GM21619 (cell line): ENCODE measurements at regions not wholly inside any gene's neighbourhood (a gene's known extent, or its start where the extent isn't known, plus 50 kb on each side); places are given as distances from the start of the nearest gene placed in this dataset.
A peak's percentile ranks its signal among the peaks of the same experiment; 100 is the strongest.

Experiments
- ATAC-seq: cut with Tn5 transposase; IDR thresholded peaks from one replicate; pipeline ENCODE4 v1.9.1; 2021; ENCODE audit not compliant: unreplicated experiment

DNA sequence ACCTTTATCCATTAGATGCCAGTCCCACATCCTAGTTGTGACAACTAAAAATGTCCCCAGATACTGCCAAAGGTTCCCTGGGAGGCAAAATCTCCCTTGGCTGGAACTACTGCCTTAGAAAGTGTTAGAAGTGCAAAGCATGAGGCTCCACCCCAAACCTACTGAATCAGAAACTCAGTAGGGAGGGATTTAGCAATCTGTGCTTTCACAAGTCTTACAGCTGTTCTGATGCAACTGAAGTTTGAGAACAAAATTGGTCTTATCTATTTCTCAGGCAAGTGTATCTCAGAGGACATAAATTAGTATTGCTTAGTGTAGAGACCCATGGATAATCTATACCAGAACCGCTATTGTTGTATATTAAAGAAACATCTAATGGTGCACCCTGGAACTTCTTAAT is 70.2 kb downstream of the CLDN1 start:
- ATAC-seq = no peak

DNA sequence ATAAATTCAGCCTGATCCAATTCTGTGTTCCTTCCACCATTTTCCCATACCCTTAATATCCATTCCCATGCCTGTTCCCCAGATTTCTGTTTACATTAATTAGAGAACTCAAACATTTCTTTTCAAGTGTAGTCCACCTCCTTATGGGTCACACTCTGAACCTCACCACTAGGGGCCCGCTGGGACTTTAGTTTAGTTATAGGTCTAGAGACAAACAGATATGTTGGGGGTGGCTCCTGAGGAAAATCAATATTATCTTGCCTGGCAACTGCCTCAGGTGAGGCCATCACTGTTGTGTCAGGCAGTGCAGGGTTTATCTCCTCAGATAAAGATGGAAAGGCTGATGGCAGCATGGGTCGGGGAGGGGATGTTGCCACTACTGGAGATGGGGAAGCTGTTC is 72.8 kb downstream of the CLDN1 start:
- no peak for ATAC-seq

DNA sequence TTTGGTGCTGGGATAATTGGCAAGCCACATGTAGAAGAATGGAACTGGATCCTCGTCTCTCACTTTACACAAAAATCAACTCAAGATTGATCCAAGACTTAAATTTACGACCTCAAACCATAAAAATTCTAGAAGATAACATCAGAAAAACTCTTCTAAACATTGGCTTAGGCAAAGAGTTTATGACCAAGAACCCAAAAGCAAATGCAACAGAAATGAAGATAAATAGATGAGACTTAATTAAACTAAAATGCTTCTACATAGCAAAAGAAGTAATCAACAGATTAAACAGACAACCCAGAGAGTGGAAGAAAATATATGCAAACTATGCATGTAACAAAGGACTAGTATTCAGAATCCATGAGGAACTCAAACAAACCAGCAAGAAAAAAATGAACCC is 80.1 kb downstream of the CLDN1 start:
- no peak for ATAC-seq

DNA sequence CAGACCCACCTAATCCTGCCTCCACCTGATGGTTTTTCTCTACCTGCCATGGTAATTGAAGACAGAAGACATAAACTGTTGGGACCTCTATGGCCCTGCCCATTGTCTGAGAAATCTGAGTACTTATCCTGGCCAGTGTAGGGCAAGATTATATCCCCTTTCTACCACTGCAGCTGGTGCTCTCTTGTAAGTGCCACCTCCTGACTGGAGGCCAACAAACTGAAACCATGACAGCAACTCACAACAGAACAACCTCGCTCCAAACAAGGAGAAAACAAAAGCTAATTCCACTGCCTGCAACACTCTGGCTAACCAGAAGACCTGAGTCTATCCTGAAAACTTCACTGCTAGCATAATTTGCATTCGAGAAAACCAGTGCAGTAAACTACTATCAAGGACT is 82.9 kb downstream of the CLDN1 start:
- ATAC-seq = no peak

DNA sequence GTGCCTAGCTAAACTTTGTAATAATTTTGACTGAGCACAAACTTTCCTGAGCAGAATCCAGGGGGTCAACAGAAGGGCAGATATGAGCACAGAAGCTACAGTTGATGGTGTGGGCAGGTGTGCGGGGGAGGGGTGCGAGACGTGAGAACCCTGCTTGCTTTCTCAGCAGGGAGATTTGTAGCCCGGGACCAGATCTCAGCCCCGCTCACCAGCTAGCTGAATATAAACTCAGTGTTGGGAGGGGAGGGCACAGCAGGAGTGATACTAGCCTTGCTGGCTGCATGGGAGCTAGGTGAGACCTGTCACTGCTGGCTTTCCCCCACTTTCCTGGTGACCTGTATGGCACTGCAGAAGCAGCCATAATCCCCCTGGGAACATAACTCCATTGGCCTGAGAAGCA is 83.4 kb downstream of the CLDN1 start:
- no peak for ATAC-seq

DNA sequence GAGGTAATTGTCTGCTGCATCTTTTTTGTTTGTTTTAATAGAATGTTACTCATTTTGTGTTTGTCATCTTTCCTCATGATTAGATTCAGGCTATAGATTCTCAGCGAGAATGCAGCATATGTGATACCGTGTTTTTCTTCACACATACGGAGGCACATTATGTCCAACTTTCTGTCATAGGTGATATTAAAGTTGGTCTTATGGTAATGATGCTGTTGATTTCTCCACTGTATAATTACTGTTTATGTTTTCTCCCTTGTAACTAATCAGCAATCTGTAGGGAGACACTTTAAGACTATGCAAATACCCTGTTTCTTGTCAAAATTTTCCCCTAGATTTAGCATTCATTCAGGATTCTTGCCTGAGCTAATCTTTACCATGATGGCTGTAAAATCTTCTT is 87.6 kb downstream of the CLDN1 start:
- no peak for ATAC-seq

DNA sequence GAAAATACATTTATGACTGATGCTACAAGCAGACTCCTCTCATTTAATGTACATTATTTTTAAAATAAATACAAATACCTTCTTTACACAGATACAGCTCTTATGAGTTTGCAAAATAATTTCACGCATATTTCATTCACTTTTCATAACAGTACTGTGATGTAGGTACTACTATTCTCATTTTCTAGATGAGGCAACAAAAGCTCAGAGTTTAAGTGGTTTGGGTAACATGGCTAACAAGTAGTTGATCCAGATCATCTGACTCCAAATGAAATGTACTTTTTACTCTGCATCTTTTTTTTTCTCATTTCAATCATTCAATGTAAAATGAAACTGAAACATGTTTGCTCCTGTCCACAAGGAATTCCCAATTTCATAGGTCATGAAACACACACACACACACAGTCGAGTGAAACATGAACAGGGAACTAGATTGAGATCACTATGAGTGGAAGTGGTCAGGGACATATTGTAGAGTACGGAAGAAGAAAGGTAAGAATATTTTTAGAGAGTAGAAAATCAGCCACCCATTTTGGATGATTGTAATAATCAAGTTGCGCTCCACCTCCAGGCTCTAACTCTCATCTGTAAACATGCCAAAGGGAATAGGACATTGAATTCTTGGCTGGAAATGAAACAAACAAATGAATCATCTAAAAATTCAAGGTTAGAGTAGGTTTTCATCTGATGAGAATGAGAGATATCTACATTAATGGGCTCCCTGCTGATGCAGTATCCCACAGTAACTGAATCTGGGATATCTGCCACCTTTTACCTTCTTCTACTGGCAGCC is 92.4 kb downstream of the CLDN1 start:
- ATAC-seq = no peak

DNA sequence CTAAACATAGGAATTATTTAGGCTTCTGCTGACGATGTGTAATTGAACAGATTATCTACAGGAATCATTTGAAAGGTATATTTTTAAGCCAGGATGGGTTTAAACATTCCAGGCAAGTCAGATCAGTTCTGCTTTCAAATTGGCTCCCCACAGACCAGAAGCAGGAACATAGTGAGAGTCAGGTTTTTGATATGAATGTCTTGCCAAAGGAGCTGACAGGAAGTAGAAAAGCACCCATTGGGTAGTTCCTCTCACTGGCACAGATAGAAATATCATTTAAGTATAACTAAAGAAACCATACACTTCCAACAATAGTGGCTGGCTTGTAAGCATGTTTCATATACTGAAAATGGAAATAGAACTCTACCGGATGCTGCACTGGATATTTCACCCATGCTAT is 95.2 kb downstream of the CLDN1 start:
- no peak for ATAC-seq

DNA sequence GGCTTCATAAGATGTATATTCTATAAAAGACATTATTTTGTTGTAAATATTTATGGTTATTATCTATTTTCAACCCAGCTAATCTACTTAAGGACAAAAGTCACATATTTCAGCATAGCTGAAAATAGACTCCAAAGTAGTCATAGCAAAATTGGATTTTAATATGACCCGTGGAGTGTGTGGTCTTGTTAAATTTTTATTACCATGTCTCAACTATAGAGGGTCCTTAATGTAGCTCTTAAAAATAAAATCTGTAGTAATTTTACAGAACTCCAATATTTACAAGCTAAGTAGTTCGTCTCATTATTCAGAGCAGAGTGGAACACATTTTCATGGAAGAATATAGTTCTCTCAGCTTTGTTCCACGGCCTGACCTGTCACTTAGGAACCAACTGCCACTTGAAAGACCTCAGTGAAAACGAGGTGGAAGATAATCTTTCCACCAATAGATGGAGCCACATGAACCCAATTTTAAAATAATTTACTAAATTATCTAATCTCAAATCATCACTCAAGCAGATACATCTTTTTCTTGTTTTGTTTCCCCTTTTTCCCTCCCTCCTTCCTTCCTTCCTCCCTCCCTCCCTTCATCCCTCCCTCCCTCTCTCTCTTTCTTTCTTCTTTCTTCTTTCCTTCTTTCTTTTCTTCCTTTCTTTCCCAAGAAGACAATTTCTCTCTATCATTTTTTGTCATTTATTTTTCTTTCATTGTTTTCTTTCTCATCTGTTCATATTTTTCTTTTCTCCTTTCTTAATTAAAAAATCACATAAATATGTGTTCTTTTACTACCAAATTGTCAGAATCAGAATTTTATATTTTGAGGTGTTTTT is 97.2 kb downstream of the CLDN1 start:
- ATAC-seq = no peak

DNA sequence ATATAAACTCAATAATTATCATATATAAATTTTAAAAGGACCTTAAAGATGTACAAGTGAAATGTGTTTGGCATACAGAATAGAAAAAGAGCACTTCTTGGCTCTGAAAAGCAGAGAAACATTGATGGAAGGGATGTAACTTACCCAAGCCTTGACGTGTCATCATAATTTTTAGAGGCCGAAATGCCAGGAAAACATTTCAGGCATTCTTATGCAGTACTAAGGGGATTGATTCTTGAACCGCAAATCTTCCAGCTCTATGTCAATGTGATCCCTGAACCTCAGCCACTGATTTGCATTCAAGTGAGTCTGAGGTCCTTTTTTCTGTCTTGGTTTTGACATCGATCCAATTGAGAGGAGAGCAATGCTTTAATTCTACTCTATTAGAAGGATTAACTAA is 97.8 kb downstream of the CLDN1 start:
- no peak for ATAC-seq

DNA sequence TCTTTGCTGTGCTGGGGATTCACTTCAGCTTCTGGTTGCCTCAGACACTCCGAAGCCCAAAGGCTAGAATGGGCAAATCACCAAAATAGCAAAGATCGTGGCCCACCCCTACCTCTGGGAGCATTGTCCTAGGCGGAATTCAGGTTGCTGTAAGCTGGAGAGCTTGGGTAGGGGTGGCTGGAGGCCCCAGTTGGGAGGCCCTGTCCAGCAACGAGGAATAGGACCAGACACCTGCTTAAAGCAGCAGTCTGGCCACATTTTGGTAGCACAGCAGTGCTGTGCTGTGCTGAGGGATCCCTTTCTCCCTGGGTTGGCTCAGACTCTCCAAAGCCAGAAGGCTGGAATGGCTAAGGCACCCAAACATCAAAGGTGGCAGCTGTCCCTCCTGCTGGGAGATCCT is 99.3 kb downstream of the CLDN1 start:
- ATAC-seq = no peak

DNA sequence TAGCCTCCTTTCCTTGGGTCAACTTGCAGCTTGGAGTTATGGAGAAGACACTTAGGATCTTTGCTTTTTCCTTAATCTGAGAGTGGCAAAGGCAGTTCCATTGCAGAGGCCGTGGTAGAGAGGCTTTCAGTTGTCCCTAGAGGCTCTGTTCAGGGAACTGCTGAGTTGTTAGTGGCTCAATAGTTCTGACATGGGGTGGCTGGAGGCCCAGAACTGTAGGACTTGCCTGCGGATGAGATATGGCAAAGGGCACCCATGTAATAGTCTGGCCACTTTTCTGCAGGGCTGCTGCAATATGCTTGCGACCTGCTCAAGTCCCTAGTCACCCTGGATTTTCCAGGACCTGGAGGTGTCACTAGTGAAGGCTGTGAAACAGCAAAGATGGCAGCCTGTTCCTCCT is 99.9 kb downstream of the CLDN1 start:
- ATAC-seq = no peak

DNA sequence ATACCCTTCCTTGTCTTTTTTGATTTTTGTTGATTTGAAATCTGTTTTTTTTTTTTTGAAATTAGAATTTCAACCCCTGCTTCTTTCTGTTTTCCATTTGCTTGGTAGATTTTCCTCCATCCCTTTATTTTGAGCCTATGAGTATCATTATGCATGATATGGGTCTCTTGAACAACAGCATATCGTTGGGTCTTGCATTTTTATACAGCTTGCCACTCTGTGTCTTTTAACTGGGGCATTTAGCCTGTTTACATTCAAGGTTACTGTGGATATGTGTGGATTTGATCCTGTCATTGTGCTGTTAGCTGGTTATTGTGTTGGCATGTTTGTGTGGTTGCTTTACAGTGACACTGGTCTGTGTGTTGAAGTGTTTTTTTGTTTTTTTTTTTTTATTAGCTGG is 99.7 kb upstream of the P3H2 start:
- ATAC-seq = no peak

DNA sequence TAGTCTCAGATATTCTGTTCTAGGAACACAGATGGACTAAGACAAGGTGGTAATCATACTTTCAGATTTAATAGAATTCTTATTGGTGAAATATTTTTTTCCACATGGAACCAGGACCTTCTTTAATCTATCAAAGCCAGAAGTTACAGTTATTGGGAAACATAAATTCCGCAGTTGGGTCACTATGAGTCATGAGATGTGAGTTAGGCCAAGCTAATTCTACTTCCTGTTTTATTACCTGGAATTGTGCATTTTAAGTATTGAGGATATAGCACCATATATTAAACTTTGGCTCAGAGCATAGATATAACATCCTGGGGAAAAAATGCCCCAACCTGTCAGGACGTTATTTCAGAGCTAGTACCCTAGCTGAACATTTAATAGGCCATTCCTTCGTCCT is 96.4 kb upstream of the P3H2 start:
- no peak for ATAC-seq

DNA sequence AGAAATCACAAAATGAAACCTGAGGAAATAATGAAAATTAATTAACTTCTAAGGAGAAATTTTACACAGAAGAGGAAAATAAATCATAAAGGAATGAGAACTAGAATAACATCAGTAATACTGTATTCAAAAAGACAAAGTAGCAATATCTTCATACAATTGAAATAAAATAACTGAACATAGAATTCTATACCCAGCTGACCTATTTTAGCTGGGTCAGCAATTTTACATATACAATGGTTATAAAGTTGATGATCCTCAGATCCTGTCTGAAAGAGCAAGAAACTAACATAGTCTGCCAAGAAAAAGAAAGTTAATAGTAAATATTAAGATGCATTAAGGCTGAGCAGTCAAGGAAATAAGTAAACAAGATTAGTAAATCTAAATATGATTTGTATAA is 93.0 kb upstream of the P3H2 start:
- no peak for ATAC-seq

DNA sequence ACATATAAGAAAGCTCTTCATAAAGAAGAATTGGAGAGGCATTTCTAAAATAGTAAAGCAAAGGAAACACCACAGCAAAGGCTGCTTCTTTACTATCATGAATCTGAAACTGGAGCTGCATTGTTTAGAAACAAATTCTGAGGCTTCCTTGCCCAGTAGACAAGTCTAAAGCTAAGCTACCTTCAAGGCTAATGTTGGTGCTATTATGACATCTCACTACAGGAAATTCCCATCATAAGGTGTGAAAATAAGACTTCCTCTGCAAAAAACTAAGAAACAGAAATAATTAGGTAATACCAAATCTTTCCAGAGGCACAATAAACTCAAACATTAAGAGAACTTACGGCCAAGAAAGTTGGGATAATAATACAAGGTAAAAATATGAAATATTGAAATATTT is 89.9 kb upstream of the P3H2 start:
- peak; percentile 37 for ATAC-seq

DNA sequence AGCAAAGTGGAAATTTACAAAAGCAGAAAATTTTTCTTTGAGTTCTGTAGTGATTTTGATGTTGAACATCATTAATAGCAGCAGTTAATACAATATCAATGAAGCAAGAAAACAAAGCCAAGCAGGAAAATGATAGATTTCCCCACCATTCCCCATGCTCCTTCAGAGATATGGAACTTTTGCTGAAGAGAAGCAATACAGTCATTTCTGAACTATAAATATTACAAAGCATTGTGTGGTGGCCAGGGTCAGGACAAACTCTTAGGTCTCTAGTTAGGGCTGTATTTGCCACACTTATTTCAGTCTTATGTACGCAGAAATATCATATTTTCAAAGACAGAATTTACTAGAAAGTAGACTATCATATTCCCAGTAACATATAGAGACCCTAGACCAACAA is 88.8 kb upstream of the P3H2 start:
- no peak for ATAC-seq

DNA sequence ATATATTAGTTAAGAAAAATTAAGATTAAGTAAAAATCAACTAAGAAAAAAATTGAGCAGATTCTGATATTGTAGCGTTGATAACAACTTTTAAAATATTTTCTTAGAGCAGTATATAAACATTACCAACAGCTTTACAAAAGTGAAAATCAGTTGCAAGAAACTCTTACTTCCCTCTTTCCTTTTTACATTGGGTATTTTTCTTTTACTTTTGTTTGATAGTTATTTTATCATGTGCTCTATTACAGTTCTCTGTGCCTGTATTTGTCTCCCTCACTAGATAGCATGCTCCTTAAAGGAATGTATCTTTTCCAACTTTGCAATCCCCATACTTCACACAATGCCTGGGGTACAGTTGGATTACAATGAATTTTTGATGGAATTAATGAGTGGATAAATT is 87.5 kb upstream of the P3H2 start:
- ATAC-seq = no peak

DNA sequence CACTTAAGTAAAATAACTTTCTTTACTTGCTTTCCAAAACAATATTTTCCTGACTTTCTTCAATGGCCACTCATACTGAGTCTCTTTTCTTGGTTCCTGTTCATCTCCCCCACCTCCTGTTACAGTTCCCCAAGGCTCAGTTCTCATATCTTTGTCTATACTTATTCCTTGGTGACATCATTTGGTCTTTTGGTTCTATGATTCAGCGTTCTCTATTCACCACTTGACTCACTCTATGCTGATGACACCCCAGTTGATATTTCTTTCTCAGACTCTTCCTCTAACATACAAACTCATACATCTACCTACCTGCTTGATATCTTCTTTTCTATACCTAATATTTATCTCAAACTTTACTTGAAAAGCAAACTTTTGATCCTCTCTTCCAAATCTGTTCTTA is 85.0 kb upstream of the P3H2 start:
- peak; percentile 71 for ATAC-seq

DNA sequence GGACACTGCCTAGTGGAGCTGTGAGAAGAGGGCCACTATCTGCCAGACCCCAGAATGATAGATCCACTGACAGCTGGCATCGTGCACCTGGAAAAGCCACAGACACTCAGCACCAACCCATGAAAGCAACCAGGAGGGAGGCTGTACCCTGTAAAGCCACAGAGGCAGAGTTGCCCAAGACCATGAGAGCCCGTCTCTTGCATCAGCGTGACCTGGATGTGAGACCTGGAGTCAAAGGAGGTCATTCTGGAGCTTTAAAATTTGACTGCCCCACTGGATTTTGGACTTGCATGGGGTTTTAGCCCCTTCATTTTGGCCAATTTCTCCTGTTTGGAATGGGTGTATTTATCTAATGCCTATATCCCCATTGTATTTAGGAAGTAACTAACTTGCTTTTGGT is 83.5 kb upstream of the P3H2 start:
- no peak for ATAC-seq

DNA sequence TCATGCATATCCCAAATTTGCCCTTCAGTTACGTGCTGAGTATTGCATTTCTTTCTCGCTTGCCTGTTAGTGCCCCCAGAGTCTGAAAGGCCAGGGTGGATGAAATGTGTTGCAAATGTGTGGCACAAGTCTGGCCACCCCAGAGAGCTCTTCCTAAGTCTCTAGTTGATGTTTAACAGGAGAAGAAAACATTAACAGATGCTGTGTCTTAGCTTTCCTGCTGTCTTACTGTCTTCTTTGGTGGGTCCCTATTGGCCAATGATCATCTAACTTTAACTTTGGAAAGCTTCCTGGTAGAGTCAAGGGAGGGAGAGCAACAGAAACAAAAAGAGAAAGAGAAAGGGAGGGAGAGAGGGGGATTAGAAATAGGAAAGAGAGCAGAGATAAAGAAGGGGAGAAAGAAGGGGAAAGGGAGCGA is 76.7 kb upstream of the P3H2 start:
- peak; percentile 65 for ATAC-seq

DNA sequence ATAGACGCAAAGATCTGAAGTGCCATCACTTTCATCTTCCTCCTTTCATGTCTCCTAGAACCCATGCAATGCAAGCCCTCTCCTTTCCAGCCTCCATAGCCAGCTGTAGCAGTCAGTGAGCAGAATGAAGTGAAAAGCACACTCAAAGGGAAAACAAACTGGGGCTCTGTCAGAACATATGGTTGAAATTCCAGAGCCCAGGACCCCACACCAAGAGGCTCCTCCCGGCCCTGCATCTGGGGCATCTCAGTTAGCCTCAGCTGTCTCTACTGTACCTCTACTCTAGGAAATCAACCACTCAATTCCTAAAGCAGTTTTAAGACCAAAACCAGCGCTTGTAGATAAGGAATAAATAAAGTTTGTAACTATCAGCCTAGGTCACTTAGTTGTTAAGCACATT is 73.8 kb upstream of the P3H2 start:
- no peak for ATAC-seq

DNA sequence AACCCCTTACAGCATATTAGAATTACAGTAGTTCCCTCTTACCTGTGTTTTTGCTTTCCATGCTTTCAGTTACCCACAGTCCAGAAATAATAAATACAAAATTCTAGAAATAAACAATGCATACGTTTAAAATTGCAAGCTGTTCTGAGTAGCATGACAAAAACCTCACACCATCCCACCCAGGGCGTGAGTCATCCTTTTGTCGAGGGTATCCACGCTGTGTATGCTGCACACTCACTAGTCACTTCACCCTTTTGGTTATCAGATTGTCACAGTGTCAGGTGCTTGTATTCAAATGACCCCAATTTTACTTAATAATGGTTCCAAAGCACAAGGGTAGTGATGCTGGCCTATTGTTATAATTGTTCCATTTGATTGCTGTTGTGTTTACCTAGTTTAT is 72.5 kb upstream of the P3H2 start:
- no peak for ATAC-seq
